ENCODE measurements at regions not wholly inside any gene's neighbourhood (a gene's known extent, or its start where the extent isn't known, plus 50 kb on each side); places are given as distances from the start of the nearest gene placed in this dataset.

DNA sequence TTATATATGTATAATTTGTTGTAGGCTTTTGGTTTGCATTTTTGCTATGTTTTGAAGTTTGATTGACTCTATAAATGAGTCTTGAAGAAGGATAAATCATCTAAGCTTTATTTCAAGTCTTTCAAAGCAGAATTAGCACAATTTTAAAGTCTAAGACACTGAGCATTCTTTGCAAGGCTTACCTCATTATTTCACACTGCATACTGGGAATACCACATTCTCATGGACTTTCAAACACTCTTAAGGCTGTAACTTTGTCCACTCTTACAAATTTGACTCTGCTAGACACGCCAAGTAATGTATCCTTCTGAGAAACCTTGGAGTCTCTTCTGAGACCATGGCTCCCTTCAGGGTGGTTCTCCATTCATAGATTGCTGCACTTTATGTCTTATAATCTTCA, 281.3 kb upstream of the COL8A1 start:
- no peak for DNase-seq
- TF ChIP-seq POLR2A (IDR thresholded peaks at IDR 0.05) = no peak
- TF ChIP-seq, protein P1, sequence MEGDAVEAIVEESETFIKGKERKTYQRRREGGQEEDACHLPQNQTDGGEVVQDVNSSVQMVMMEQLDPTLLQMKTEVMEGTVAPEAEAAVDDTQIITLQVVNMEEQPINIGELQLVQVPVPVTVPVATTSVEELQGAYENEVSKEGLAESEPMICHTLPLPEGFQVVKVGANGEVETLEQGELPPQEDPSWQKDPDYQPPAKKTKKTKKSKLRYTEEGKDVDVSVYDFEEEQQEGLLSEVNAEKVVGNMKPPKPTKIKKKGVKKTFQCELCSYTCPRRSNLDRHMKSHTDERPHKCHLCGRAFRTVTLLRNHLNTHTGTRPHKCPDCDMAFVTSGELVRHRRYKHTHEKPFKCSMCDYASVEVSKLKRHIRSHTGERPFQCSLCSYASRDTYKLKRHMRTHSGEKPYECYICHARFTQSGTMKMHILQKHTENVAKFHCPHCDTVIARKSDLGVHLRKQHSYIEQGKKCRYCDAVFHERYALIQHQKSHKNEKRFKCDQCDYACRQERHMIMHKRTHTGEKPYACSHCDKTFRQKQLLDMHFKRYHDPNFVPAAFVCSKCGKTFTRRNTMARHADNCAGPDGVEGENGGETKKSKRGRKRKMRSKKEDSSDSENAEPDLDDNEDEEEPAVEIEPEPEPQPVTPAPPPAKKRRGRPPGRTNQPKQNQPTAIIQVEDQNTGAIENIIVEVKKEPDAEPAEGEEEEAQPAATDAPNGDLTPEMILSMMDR (IDR thresholded peaks at IDR 0.05) = no peak
- intact Hi-C loops (cut with DNase I) = no loop called here
- H3K4me1 ChIP-seq = no peaks in the 10 kb centered on the region
- no peaks in the 10 kb centered on the region for H3K27me3 ChIP-seq
- H3K9me3 ChIP-seq = no peaks in the 10 kb centered on the region
- H3K36me3 ChIP-seq = no peaks in the 10 kb centered on the region
- no peak overlapping the region for H3K4me3 ChIP-seq (replicated peaks in 1 of 3)
- no peak overlapping the region for H3K27ac ChIP-seq
- 83 to 87% methylated on average over 1 of the region's 1 CpG for WGBS, 2 donors

DNA sequence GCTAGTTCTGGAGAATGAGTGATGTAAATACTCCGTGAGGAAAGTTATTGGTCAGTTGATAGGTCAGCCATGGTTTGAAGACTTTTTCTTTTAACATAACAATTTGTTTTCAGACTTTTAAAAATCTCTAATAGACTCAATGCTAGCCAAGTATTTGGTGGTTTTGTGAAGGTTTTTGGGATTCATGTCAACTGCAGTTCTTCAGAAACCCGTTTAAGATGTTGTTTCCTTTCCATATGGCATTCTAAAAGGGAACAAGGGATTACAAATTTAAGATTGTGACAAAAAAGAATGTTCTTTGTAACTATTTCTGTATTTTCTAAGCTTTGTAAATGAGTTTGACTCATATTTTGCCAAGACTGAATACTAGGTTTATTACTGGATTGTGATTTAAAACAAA, 281.7 kb upstream of the COL8A1 start:
- Histone ChIP-seq H3K4me1 (no peaks in the 10 kb centered on the region), H3K36me3 (no peaks in the 10 kb centered on the region), H3K4me3 (replicated peaks in 1 of 3) (no peak overlapping the region), H3K27me3 (no peaks in the 10 kb centered on the region), H3K27ac (no peak overlapping the region), H3K9me3 (no peaks in the 10 kb centered on the region)
- intact Hi-C loops (cut with DNase I) = no loop called here
- TF ChIP-seq POLR2A (IDR thresholded peaks at IDR 0.05) = no peak
- TF ChIP-seq, protein P1 (IDR thresholded peaks at IDR 0.05) = no peak
- 67 to 80% methylated on average over 2 of the region's 2 CpGs for WGBS, 2 donors
- no peak for DNase-seq

DNA sequence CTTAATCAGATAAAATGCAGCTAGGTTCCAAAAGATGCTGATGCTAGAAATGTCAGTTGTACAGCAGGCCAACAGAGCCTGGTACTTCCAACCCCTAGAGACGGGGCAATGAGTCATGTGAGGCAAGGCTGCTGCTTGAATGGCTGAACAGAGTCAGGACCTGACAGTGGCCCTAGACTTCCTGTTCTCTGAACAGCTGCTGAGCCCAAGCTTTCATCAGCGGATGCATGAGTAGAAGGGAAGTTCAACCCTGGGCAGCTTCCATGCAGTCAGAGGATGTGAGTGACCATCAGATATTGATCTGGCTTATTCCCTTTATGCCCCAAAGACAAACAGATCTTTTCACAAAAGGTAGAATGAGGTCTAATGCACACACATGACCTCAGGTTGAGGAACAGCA, 282.9 kb upstream of the COL8A1 start:
- no peak overlapping the region for H3K27ac ChIP-seq
- WGBS, 2 donors = 84 to 85% methylated on average over 2 of the region's 2 CpGs

DNA sequence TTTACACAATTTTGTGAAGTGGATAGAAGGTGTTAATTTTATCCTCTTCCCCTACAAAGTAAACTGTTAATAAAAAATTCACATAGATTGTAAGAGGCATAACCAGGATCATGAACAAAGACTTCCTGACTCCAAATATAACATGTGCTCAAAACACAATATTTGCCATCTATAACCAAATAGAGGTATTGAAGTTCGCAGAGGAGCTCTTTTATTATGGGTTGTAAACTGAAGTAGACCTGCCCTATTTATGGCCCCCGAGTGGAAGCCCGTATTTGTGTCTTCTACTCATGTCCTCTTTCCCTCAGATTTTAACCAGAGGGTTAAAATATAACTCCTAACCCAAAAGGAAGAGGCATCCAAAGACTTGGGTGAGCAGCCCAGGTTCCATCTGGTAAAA, 285.6 kb upstream of the COL8A1 start:
- no peak overlapping the region for H3K4me3 ChIP-seq (replicated peaks in 1 of 3)
- H3K4me1 ChIP-seq = no peaks in the 10 kb centered on the region
- intact Hi-C loops (cut with DNase I) = no loop called here
- H3K9me3 ChIP-seq = no peaks in the 10 kb centered on the region
- H3K27ac ChIP-seq = no peak overlapping the region
- no peak for DNase-seq
- H3K36me3 ChIP-seq = no peaks in the 10 kb centered on the region
- WGBS, 2 donors = 87 to 89% methylated on average over 3 of the region's 3 CpGs
- no peaks in the 10 kb centered on the region for H3K27me3 ChIP-seq
- TF ChIP-seq, protein P1 (IDR thresholded peaks at IDR 0.05) = no peak
- TF ChIP-seq POLR2A (IDR thresholded peaks at IDR 0.05) = no peak

More for the DNA sequence above, 282.9 kb upstream of the COL8A1 start:
- no peak overlapping the region for H3K4me3 ChIP-seq (replicated peaks in 1 of 3)
- no peaks in the 10 kb centered on the region for H3K36me3 ChIP-seq
- no peaks in the 10 kb centered on the region for H3K4me1 ChIP-seq
- TF ChIP-seq, protein P1 (IDR thresholded peaks at IDR 0.05) = no peak
- no peak for TF ChIP-seq POLR2A (IDR thresholded peaks at IDR 0.05)
- H3K9me3 ChIP-seq = no peaks in the 10 kb centered on the region
- no peaks in the 10 kb centered on the region for H3K27me3 ChIP-seq
- DNase-seq = no peak
- intact Hi-C loops (cut with DNase I) = no loop called here

DNA sequence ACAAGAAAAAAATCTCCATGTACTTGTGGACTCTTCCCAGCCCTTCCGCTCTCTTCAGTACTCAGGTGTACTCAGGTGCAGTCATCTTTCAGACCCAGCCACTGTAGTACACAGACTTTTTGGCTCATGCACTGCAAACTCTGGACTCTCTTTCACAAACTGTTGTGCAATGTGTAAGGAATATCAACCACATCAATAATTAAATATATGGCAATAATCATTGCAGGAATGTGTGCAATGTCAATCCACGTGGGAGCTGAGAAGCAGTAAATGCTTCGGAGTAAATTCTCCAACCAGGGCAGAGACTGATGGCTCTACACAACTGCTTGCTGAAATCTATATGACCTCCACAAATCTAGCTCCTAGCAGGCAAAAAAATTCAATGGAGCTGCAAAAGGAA, 287.3 kb upstream of the COL8A1 start:
- TF ChIP-seq, protein P1 (IDR thresholded peaks at IDR 0.05) = no peak
- TF ChIP-seq POLR2A (IDR thresholded peaks at IDR 0.05) = no peak
- WGBS, 2 donors = 65 to 67% methylated on average over 3 of the region's 3 CpGs
- Histone ChIP-seq H3K4me1 (no peaks in the 10 kb centered on the region), H3K27ac (no peak overlapping the region), H3K27me3 (no peaks in the 10 kb centered on the region), H3K9me3 (no peaks in the 10 kb centered on the region), H3K36me3 (no peaks in the 10 kb centered on the region), H3K4me3 (replicated peaks in 1 of 3) (no peak overlapping the region)
- intact Hi-C loops (cut with DNase I) = no loop called here
- no peak for DNase-seq
